Renal pelvis (tissue), 1 donor: ENCODE measurements at regions not wholly inside any gene's neighbourhood (a gene's known extent, or its start where the extent isn't known, plus 50 kb on each side); places are given as distances from the start of the nearest gene placed in this dataset.

Experiments
- DNase-seq: peaks from one replicate; pipeline ENCODE4 v3.0.0-alpha.2; 2013

GRCh38 chr4:41458689-41459088 is 79.3 kb upstream of the LIMCH1 start:
- DNase-seq, result no peak

- no peak for DNase-seq
Measured at GRCh38 chr4:41460641-41461040, 77.3 kb upstream of the LIMCH1 start.

GRCh38 chr4:41461780-41462307 is 76.1 kb upstream of the LIMCH1 start:
- no peak for DNase-seq

GRCh38 chr4:41465146-41465761 is 72.7 kb upstream of the LIMCH1 start:
- DNase-seq, result no peak

- DNase-seq, result no peak
Measured at GRCh38 chr4:41466249-41466648, 71.7 kb upstream of the LIMCH1 start.

GRCh38 chr4:41468122-41468521 is 69.8 kb upstream of the LIMCH1 start:
- no peak for DNase-seq

GRCh38 chr4:41471126-41472071 is 66.6 kb upstream of the LIMCH1 start:
- DNase-seq, result no peak

- DNase-seq, result no peak
Measured at GRCh38 chr4:41472081-41472480, 65.9 kb upstream of the LIMCH1 start.

- no peak for DNase-seq
Measured at GRCh38 chr4:41473176-41473575, 64.8 kb upstream of the LIMCH1 start.

GRCh38 chr4:41475402-41475801 is 62.6 kb upstream of the LIMCH1 start:
- DNase-seq, result no peak

GRCh38 chr4:41476310-41476885 is 61.6 kb upstream of the LIMCH1 start:
- DNase-seq, result no peak

- DNase-seq, result no peak
Measured at GRCh38 chr4:41477181-41477905, 60.6 kb upstream of the LIMCH1 start.

- DNase-seq, result no peak
Measured at GRCh38 chr4:41478518-41478917, 59.4 kb upstream of the LIMCH1 start.

- DNase-seq, result no peak
Measured at GRCh38 chr4:41480896-41481311, 57.1 kb upstream of the LIMCH1 start.

- DNase-seq, result no peak
Measured at GRCh38 chr4:41483771-41484170, 54.2 kb upstream of the LIMCH1 start.

- no peak for DNase-seq
Measured at GRCh38 chr4:41485041-41485440, 52.9 kb upstream of the LIMCH1 start.

GRCh38 chr4:41487868-41488440 is 50.0 kb upstream of the LIMCH1 start:
- no peak for DNase-seq
